D721Med (cell line): ENCODE measurements at regions not wholly inside any gene's neighbourhood (a gene's known extent, or its start where the extent isn't known, plus 50 kb on each side); places are given as distances from the start of the nearest gene placed in this dataset.

Experiments
- DNase-seq: peaks from one replicate; pipeline ENCODE4 v3.0.0; 2011; ENCODE audit warnings: low spot score; ENCODE audit not compliant: insufficient read length
- FAIRE-seq: peaks from 2 replicates; lab custom pipeline; 2011; peaks lifted over from hg19 to GRCh38; lab: Jason Lieb, UNC
- TF ChIP-seq, protein P1 (sequence below): IDR thresholded peaks from 2 replicates; pipeline ENCODE4 v1.5.1; 2012; ENCODE audit warnings: mild to moderate bottlenecking, control low read depth; ENCODE audit not compliant: insufficient read depth; ENCODE audit errors: missing control alignments

DNA sequence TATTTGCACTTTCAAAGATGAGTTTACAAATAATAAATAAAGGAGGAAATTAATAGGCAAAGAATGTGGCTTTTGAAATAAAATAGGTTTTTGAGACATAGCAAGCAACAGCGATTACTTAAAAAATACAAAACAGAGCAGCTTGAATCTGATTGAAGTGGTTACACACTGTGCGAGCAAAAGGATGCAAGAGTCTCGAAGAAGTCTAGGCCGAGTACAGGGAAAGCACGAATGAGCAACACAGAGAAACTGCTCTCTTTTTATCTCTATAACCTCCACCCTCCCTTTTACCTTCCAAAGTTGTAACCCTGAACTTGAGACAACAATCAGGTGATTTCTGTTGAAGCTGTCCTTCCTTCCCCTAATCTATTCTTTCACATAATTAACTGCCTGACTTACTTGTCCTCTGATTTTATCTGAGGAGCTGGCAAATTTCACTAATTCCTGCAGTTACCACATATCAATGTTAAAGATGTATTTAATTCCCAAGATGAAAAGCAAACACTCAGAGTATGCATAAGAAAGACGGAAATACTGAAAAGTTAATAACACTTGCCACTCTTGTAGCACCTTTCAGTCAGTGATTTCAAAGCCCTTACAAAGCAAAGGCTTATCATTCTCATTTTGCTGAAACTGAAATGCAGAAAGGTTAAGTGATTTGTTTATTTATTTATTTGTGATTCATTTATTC, 1030.1 kb downstream of the ADGRL2 start:
- TF ChIP-seq, protein P1, sequence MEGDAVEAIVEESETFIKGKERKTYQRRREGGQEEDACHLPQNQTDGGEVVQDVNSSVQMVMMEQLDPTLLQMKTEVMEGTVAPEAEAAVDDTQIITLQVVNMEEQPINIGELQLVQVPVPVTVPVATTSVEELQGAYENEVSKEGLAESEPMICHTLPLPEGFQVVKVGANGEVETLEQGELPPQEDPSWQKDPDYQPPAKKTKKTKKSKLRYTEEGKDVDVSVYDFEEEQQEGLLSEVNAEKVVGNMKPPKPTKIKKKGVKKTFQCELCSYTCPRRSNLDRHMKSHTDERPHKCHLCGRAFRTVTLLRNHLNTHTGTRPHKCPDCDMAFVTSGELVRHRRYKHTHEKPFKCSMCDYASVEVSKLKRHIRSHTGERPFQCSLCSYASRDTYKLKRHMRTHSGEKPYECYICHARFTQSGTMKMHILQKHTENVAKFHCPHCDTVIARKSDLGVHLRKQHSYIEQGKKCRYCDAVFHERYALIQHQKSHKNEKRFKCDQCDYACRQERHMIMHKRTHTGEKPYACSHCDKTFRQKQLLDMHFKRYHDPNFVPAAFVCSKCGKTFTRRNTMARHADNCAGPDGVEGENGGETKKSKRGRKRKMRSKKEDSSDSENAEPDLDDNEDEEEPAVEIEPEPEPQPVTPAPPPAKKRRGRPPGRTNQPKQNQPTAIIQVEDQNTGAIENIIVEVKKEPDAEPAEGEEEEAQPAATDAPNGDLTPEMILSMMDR, result no peak
- DNase-seq, result no peak
- no peak for FAIRE-seq

DNA sequence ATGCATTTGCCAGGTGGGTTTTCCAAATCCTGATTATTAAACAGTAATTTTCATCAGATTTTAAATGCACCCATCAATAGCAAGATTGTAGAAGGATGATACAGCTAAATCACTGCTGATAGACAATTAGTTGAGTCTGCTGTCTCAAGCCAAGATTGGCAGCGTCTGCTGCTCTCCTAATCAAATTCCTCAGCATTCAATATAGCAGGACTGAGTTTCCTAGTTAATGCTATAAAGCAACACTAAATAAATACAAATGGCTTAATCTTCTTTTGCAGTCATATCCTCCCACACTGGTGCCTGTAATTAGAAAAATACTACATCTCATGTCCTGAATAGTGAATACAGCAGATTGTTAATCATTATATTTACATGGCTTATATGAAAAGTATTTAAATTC, 1028.8 kb downstream of the ADGRL2 start:
- FAIRE-seq (no peak), DNase-seq (no peak)
- TF ChIP-seq, protein P1, result no peak

DNA sequence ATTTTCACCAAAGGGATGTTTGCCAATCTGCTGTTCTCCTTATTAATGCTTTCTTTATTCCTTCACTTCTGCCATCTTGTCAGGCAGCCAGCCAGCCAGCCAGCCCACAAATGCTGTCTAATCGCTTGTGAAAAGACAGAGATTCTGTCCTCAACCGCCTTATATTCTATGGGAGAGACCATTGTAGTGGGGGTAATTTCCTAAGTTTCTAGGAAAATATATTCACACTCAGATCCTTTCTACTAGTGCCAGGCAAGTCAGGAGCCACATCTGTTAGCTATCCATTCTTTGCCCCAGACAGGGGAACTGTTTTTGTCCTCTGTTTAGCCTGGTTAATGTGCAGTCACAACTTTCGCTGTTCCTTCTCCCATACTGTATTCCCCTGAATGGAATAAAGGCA, 1023.1 kb downstream of the ADGRL2 start:
- TF ChIP-seq, protein P1, result no peak
- FAIRE-seq, result no peak
- no peak for DNase-seq

DNA sequence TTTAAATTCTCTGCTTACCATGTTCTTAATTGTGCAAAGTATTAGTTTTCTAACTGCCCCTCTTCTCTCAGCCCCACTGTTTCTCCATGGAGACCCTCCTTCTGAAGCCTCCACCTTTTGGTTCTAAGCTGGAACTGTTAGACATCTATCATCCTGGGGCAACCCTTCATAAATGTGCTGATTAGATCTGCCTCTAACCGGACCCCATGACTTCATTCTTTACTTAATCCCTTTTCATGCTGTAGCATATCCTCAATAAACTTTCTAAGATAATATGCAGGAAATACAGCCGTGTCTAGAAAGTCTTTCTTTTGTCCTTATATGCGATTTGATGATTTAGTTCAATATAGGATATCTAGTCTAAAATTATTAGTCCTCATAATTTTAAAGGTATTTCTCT, 1020.1 kb downstream of the ADGRL2 start:
- DNase-seq (no peak), FAIRE-seq (no peak)
- TF ChIP-seq, protein P1, result no peak

DNA sequence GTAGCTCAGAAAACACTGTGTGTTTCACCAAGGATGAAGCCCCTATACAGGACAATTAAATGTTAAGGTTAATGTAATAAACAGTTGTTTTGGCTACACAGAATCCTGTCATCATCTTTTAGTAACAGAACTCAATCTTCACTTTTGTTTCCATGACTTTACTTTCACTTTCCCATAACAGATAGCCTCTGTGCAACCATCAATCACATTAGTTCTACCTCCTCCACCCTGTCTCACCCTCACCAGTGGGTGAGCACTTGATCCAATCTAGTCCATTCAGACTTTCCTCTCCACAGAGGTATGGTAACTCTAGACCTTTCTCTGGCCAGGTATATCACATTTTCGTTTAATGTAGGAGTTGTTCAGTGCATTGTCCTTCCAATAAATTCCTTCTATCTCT, 1018.5 kb downstream of the ADGRL2 start:
- FAIRE-seq (no peak), DNase-seq (no peak)
- TF ChIP-seq, protein P1, result no peak

DNA sequence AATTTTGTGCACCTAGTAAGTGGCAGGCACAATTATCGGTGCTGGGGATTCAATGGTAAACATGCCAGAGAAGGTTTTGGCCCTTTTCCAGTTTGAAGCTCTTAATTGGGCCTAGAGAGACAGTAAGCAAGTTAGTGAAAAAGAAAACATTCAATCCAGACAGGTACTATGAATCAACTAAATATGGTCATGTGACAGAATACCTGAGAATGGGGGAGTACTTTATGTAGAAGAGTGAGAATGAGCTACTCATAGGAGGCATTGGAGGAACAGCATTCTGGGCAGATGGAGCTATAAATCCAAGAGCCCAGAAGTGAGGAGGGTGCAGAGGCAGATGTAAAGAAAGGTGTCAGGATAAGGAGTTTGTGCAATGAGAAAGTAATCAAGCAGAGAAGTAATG, 1017.9 kb downstream of the ADGRL2 start:
- FAIRE-seq, result no peak

DNA sequence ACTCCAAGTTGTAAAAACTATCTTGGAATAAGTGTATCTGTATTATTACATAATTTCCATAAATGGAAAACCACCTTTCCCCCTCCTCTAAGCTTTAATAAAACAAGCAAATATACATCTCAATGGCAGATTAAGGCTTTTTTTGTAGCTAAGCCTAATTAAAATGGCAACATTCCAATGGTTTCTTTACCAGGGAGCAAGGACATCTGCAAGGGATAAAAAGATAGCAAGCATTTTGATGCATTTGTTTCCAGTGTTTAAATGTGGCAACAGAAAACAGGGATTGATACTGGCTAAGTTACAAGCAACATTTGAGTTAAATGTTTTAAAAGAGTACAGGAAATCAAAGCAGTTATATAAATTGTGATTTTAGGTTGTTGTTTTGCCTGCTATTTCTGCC, 1012.7 kb downstream of the ADGRL2 start:
- TF ChIP-seq, protein P1, result no peak
- DNase-seq, result no peak
- no peak for FAIRE-seq

More for the DNA sequence above, 1017.9 kb downstream of the ADGRL2 start:
- no peak for DNase-seq
- TF ChIP-seq, protein P1, result no peak
